ENCODE measurements at regions not wholly inside any gene's neighbourhood (a gene's known extent, or its start where the extent isn't known, plus 50 kb on each side); places are given as distances from the start of the nearest gene placed in this dataset.

- TF ChIP-seq CHD1 (IDR thresholded peaks at IDR 0.05; ENCODE audit: low read length) = no peak
- no peak for TF ChIP-seq SP1 (CRISPR knock-in tag; IDR thresholded peaks at IDR 0.05)
Measured at GRCh38 chr9:135360617-135361016, 119.0 kb upstream of the PPP1R26 start.

All from K562 (cell line).